ENCODE measurements at regions not wholly inside any gene's neighbourhood (a gene's known extent, or its start where the extent isn't known, plus 50 kb on each side); places are given as distances from the start of the nearest gene placed in this dataset.

DNA sequence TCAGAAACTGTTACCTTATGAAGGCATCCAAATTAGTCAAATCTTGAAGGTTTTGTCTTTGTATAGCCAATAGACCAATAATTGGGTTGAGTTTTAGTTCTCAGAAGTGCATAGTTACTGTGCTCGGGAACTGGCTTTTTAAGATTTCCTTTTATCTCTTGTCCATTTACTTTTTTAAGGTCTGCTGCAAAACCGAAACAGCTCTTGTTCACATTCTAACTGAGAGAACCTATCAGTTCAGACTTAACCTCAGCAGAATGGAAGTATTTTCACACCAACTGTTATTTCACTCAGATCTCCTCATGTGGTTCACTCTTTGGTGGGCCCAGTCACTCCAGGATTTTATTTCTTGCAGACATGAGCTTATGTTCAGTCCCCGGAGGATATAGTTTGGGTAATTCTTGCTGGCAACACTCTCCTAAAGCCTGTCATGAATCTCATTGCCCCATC lies 55.5 kb downstream of the TPBG start:
- TF ChIP-seq, protein P1, sequence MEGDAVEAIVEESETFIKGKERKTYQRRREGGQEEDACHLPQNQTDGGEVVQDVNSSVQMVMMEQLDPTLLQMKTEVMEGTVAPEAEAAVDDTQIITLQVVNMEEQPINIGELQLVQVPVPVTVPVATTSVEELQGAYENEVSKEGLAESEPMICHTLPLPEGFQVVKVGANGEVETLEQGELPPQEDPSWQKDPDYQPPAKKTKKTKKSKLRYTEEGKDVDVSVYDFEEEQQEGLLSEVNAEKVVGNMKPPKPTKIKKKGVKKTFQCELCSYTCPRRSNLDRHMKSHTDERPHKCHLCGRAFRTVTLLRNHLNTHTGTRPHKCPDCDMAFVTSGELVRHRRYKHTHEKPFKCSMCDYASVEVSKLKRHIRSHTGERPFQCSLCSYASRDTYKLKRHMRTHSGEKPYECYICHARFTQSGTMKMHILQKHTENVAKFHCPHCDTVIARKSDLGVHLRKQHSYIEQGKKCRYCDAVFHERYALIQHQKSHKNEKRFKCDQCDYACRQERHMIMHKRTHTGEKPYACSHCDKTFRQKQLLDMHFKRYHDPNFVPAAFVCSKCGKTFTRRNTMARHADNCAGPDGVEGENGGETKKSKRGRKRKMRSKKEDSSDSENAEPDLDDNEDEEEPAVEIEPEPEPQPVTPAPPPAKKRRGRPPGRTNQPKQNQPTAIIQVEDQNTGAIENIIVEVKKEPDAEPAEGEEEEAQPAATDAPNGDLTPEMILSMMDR (IDR thresholded peaks at IDR 0.05) = no peak

DNA sequence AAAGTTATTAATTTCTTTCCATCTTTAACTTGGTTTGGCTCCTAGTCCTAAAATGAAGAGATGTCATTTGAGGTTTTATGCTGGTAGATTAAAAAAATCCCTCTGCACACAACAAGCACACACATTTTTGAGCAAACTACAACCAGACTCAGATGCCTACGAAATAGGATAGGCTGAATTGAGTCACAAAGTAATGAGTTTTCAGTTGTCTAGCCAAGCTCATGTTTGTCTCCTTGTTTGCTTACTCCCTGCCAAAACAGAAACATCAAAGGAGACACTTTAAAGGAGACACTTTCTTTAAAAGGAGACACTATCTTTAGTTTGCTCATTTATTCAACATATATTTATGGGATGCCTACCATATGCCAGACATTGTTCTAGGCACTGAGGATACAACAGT lies 56.2 kb downstream of the TPBG start:
- TF ChIP-seq, protein P1 (IDR thresholded peaks at IDR 0.05) = no peak

DNA sequence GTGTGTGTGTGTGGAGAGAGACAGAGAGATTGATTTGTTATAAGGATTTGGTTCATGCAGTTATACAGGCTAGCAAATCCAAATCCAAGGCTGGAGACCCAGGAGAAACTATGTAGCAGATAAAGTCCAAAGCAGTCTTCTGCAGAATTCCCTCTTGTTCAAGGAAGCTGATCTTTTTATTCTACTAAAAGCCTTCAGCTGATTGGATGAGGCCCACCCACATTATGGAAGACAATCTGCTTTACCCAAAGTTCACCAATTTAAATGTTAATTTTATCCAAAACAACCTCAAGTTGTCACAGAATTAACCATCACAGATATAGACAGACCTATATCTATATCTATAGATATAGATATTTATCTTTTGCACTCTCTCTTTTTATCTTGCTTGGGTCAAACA lies 67.0 kb downstream of the TPBG start:
- TF ChIP-seq, protein P1 (IDR thresholded peaks at IDR 0.05) = no peak

DNA sequence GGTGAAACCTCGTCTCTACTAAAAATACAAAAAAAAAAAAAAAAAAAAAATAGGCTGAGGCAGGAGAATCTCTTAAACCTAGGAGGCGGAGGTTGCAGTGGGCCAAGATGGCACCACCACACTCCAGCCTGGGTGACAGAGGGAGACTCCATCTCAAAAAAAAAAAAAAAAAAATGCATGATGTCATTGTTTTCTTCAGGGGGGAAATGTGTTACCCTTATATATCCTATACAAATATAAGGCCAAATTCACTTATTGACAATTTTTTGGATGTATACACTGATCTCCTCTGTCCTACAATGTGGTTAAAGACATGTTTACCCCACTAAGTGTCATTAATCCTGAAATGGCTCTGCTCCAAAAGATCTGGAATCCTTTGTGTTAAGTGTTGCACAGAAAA lies 73.1 kb downstream of the TPBG start:
- TF ChIP-seq, protein P1 (IDR thresholded peaks at IDR 0.05) = no peak

DNA sequence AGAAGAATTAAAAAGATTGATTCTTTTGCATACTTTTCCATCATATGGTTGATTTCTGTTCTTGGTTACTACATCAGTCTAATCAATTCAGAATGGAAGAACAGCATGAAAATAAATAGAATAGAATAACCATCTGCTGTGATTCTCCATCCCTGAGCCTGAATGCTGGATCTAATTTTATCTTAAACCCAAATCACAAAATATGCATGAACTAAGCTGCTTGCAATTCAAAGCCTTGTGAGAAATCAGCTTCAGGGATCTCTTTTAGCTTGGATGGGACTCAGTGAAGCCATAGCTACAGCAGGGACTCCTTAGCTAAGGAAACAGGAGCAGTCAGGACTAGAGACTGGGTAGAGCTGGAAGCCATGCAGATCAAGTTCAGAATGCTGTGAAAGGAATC lies 74.1 kb downstream of the TPBG start:
- TF ChIP-seq, protein P1 (IDR thresholded peaks at IDR 0.05) = no peak

DNA sequence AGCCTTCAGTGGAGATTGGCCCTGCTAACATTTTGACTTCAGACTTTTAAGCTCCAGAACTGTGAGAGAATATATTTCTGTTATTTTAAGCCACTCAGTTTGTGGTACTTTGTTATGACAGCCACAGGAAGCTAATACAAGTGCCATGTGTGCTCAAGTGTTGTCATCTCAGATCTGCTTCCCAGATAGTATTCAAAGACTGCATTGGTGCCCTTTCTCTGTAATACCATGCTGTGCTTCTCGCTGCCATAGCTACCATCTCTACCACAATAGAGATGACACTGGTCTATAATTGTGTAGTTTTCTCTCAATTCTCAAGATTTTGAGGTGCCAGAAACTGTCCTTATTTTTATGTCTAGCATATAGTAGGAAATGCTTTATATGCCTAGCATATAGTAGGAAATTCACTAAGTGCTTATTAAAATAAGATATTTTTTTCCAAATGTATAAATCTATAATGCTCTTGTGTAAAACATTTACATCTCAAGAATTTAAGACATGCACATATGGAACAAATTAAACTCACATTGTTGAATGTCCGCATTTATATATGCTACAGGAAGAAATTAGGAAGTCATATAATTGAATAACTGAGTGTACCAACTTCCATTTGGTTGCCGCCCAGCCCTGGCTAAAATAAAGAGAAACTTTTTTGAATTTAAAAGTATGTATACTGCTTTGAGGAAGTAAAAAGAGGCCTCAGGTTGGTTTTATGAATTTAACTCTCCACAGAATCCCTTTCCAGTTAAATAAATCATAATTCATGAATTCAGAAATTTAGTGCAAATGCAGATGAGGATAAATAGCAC lies 77.6 kb downstream of the TPBG start:
- TF ChIP-seq, protein P1 (IDR thresholded peaks at IDR 0.05) = no peak

DNA sequence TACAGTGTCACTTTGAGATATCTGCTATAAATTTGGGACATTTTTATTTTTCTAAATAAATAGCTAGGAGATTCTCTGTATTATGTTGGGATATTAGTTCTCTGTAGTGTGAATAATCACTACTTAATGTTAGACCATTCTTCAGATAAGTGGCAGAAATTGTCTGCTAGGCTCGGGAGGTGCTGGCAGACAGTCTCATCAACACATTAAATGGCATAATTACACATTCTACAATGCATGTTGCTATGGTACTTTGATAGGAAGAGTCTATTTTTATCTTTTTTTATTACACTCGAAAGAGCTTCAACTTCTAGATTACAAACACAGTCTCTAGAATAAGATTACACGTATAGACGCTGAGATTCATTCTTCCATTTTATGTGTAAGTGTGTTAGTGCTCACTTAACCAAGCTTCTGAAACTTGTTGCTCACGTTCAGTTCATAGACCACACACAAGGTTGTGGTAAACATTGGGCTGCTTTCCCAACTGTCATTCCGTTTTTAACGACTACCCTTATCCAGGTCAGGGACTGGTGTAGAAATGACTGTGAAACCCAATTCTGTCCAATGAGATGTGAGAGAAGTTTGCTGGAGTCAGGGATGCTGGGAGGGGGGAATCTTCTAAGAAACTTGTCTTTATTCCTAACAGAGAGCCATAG lies 78.6 kb downstream of the TPBG start:
- TF ChIP-seq, protein P1 (IDR thresholded peaks at IDR 0.05) = no peak
